ENCODE measurements at regions not wholly inside any gene's neighbourhood (a gene's known extent, or its start where the extent isn't known, plus 50 kb on each side); places are given as distances from the start of the nearest gene placed in this dataset.
"Not testable (repeated sequence)": the region's sequence is repeated elsewhere in the genome, so short reads cannot be mapped to it uniquely, and the experiment has no call there.

- DNase-seq = not testable (repeated sequence)
Observed at GRCh38 chr7:55743454-55743717, 119.2 kb downstream of the SEPTIN14 start.

- DNase-seq = not testable (repeated sequence)
Observed at GRCh38 chr7:55742651-55743453, 119.7 kb downstream of the SEPTIN14 start.

- not testable (repeated sequence) for DNase-seq
Observed at GRCh38 chr7:55741721-55742631, 120.6 kb downstream of the SEPTIN14 start.

GRCh38 chr7:55740633-55741250 is 121.8 kb downstream of the SEPTIN14 start:
- DNase-seq = not testable (repeated sequence)

- DNase-seq = not testable (repeated sequence)
Observed at GRCh38 chr7:55740053-55740452, 122.5 kb downstream of the SEPTIN14 start.

GRCh38 chr7:55736641-55737221 is 125.8 kb downstream of the SEPTIN14 start:
- not testable (repeated sequence) for DNase-seq

- no peak for DNase-seq
Observed at GRCh38 chr7:55733241-55734140, 129.1 kb downstream of the SEPTIN14 start.

GRCh38 chr7:55731931-55732330 is 130.6 kb downstream of the SEPTIN14 start:
- no peak for DNase-seq

- no peak for DNase-seq
Observed at GRCh38 chr7:55730197-55730596, 132.4 kb downstream of the SEPTIN14 start.

- DNase-seq = no peak
Observed at GRCh38 chr7:55723621-55723941, 139.0 kb downstream of the SEPTIN14 start.

- DNase-seq = not testable (repeated sequence)
Observed at GRCh38 chr7:55722874-55723620, 139.5 kb downstream of the SEPTIN14 start.

- DNase-seq = not testable (repeated sequence)
Observed at GRCh38 chr7:55721004-55721403, 141.5 kb downstream of the SEPTIN14 start.

GRCh38 chr7:55715247-55715867 is 143.1 kb upstream of the VOPP1 start:
- DNase-seq = not testable (repeated sequence)

GRCh38 chr7:55714370-55714769 is 142.1 kb upstream of the VOPP1 start:
- not testable (repeated sequence) for DNase-seq

GRCh38 chr7:55710312-55710711 is 138.0 kb upstream of the VOPP1 start:
- not testable (repeated sequence) for DNase-seq

GRCh38 chr7:55708028-55708427 is 135.7 kb upstream of the VOPP1 start:
- not testable (repeated sequence) for DNase-seq

- not testable (repeated sequence) for DNase-seq
Observed at GRCh38 chr7:55707410-55707809, 135.1 kb upstream of the VOPP1 start.

GRCh38 chr7:55706451-55707195 is 134.3 kb upstream of the VOPP1 start:
- DNase-seq = not testable (repeated sequence)

- not testable (repeated sequence) for DNase-seq
Observed at GRCh38 chr7:55705728-55706450, 133.6 kb upstream of the VOPP1 start.
